Endothelial cell of umbilical vein (primary cell): ENCODE measurements at regions not wholly inside any gene's neighbourhood (a gene's known extent, or its start where the extent isn't known, plus 50 kb on each side); places are given as distances from the start of the nearest gene placed in this dataset.

ENCODE experiments used
- MYC ChIP-seq: IDR thresholded peaks from one replicate; pipeline ENCODE4 v1.6.1; 2011; ENCODE audit warnings: mild to moderate bottlenecking, low read depth, low read length
- POLR2AphosphoS5 ChIP-seq: IDR thresholded peaks from 2 replicates; pipeline ENCODE4 v1.6.1; 2012; ENCODE audit warnings: low read depth, mild to moderate bottlenecking, control low read depth, low read length, moderate library complexity; ENCODE audit not compliant: insufficient read depth
- TF ChIP-seq, protein P1 (sequence below), 2 donors: IDR thresholded peaks; 1 replicate in 1 of 2; 2 replicates in 1 of 2; pipeline ENCODE4 v1.5.1; 2011; ENCODE audit warnings: low read length in 2 of 2, mild to moderate bottlenecking in 2 of 2, moderate library complexity in 2 of 2, control low read depth in 1 of 2, inconsistent platforms in 1 of 2, low read depth in 1 of 2; ENCODE audit not compliant: insufficient read depth in 1 of 2; ENCODE audit errors: extremely low read depth in 1 of 2

GRCh38 chr13:85266771-85267170, 532.4 kb downstream of the SLITRK6 start:
- TF ChIP-seq, protein P1, sequence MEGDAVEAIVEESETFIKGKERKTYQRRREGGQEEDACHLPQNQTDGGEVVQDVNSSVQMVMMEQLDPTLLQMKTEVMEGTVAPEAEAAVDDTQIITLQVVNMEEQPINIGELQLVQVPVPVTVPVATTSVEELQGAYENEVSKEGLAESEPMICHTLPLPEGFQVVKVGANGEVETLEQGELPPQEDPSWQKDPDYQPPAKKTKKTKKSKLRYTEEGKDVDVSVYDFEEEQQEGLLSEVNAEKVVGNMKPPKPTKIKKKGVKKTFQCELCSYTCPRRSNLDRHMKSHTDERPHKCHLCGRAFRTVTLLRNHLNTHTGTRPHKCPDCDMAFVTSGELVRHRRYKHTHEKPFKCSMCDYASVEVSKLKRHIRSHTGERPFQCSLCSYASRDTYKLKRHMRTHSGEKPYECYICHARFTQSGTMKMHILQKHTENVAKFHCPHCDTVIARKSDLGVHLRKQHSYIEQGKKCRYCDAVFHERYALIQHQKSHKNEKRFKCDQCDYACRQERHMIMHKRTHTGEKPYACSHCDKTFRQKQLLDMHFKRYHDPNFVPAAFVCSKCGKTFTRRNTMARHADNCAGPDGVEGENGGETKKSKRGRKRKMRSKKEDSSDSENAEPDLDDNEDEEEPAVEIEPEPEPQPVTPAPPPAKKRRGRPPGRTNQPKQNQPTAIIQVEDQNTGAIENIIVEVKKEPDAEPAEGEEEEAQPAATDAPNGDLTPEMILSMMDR (IDR thresholded peaks at IDR 0.05; ENCODE audit: extremely low read depth in 1 of 2, insufficient read depth in 1 of 2, low read depth in 1 of 2, low read length in 2 of 2): no peak
- TF ChIP-seq MYC (no peak), POLR2AphosphoS5 (no peak)
